ENCODE measurements at regions not wholly inside any gene's neighbourhood (a gene's known extent, or its start where the extent isn't known, plus 50 kb on each side); places are given as distances from the start of the nearest gene placed in this dataset.

GRCh38 chr4:97152149-97152548 is 991.1 kb downstream of the STPG2 start:
- no peak for TF ChIP-seq CTCF (IDR thresholded peaks at IDR 0.05)
- no peak for TF ChIP-seq ZFX (IDR thresholded peaks at IDR 0.05; ENCODE audit: borderline replicate concordance)

Data from 22Rv1 (cell line).